HG03025 (cell line): ENCODE measurements at regions not wholly inside any gene's neighbourhood (a gene's known extent, or its start where the extent isn't known, plus 50 kb on each side); places are given as distances from the start of the nearest gene placed in this dataset.

Experiments
- ATAC-seq: cut with Tn5 transposase; IDR thresholded peaks from one replicate; pipeline ENCODE4 v1.9.1; 2021; ENCODE audit warnings: mild to moderate bottlenecking, moderate library complexity; ENCODE audit not compliant: unreplicated experiment, low FRiP score

- ATAC-seq: no peak
Observed at GRCh38 chr20:6715401-6715941, 52.0 kb upstream of the BMP2 start.

- ATAC-seq: no peak
Observed at GRCh38 chr20:6714279-6714711, 53.2 kb upstream of the BMP2 start.

GRCh38 chr20:6711951-6712649 lies 55.4 kb upstream of the BMP2 start:
- ATAC-seq: no peak

GRCh38 chr20:6709910-6710595 lies 57.4 kb upstream of the BMP2 start:
- ATAC-seq: no peak

- no peak for ATAC-seq
Observed at GRCh38 chr20:6708010-6708409, 59.5 kb upstream of the BMP2 start.

GRCh38 chr20:6707321-6707831 lies 60.1 kb upstream of the BMP2 start:
- ATAC-seq: no peak

GRCh38 chr20:6705926-6706548 lies 61.4 kb upstream of the BMP2 start:
- no peak for ATAC-seq

- no peak for ATAC-seq
Observed at GRCh38 chr20:6705106-6705766, 62.2 kb upstream of the BMP2 start.

- no peak for ATAC-seq
Observed at GRCh38 chr20:6704132-6704861, 63.2 kb upstream of the BMP2 start.

GRCh38 chr20:6703656-6704055 lies 63.8 kb upstream of the BMP2 start:
- no peak for ATAC-seq

GRCh38 chr20:6703047-6703446 lies 64.4 kb upstream of the BMP2 start:
- ATAC-seq: no peak

GRCh38 chr20:6702144-6702543 lies 65.3 kb upstream of the BMP2 start:
- no peak for ATAC-seq

GRCh38 chr20:6700563-6701329 lies 66.7 kb upstream of the BMP2 start:
- ATAC-seq: no peak

GRCh38 chr20:6699921-6700562 lies 67.4 kb upstream of the BMP2 start:
- no peak for ATAC-seq

- ATAC-seq: no peak
Observed at GRCh38 chr20:6698723-6699122, 68.8 kb upstream of the BMP2 start.

GRCh38 chr20:6698056-6698455 lies 69.4 kb upstream of the BMP2 start:
- no peak for ATAC-seq

- ATAC-seq: no peak
Observed at GRCh38 chr20:6697228-6697972, 70.1 kb upstream of the BMP2 start.

GRCh38 chr20:6696001-6696400 lies 71.5 kb upstream of the BMP2 start:
- ATAC-seq: no peak
